Stimulated activated CD4-positive, alpha-beta T cell treated with anti-CD3 and anti-CD28 coated beads, Interleukin-2, amount 100 ng/mL, for 48 hours (primary cell): ENCODE measurements at regions not wholly inside any gene's neighbourhood (a gene's known extent, or its start where the extent isn't known, plus 50 kb on each side); places are given as distances from the start of the nearest gene placed in this dataset.

Experiments used
- DNase-seq, 2 donors: peaks; one replicate each; pipeline ENCODE4 v3.0.0-alpha.2; 2020

DNA sequence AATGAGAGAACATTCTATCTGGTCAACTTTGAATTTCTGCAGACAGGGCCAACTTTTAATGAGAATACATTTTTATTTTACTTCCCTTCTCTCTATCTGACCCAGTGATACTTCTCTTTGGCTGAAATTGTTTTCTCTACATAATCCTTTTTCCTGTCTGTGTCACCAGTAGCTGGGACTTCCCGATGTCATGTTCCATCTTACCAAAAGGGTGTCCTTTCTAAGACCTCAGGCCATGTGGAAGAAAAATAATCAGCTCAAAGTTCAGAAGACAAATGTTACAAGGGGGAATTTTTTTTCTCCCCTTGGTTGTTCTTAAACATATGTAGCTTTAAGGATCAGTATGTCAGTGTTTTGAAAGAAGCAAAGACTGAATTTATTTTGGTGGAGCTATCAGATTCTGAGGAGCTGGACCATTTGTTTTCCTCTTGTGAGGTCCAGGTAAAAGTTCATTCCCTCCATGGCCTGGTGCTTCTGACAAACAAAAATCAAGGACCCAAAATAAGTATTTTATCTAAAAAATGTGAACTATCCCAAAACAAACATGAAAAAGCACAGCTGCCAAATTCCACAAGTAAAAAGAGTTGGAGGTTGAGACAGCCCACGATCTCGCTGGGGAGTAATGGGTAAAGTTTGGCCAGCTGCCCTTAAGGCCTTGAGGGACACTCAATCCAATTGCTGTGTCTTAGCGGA lies 859.4 kb upstream of the NR2F2 start:
- no peak for DNase-seq

DNA sequence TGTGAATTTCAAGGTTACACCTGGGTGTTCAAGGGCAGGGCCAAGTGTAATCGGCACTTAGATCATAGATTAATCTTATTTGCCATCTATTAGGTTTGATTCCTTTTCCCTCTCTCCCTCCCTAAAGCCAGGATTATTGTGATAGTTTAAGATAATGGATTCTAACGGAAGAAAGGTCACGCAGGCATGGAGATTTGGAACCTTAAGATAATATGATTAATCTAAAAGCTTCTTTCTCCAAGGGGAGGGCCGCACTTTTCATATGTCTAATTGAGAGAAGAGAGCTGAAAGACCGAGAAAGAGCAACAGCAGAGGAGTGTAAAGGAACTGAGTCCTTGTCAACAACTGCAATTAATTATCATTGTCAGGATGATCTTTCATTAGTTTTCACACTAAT lies 858.8 kb upstream of the NR2F2 start:
- no peak for DNase-seq

DNA sequence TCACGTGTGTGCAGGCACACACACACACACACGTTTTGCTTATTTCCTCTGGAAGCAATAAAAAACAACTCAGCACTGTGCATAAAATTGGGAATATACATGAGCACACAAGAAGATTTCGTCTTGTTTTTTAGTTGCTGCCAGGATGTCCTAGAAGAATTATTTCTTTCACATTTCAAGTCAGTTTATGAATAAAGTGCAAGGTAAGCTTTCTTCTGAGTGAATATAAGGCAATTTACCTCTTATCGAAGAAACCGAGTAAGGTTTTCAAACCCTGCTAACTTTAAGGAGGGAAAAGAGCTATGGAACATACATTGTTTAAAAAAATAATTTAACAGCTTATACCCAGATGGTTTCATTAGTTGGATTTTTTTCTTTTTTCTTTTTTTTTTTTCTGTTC lies 855.4 kb upstream of the NR2F2 start:
- no peak for DNase-seq

DNA sequence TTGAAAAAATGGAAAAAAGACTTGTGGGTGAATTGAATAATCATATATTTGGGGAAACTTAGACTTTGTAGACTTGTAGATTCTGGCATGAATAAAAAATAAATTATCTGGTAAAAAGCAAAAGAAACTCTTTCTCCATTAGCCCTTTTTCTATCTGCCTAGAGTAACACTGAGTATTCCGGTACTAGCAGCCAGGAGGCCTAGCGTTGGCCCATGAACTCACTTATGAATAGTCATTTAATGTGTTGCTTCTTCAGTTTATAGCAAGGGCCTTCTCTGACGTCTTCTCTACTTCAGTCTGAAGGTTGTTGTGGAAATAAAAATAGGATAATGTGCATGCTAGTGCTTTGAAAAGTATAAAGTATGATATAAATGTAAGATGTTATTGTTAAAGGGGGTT lies 851.2 kb upstream of the NR2F2 start:
- no peak for DNase-seq

DNA sequence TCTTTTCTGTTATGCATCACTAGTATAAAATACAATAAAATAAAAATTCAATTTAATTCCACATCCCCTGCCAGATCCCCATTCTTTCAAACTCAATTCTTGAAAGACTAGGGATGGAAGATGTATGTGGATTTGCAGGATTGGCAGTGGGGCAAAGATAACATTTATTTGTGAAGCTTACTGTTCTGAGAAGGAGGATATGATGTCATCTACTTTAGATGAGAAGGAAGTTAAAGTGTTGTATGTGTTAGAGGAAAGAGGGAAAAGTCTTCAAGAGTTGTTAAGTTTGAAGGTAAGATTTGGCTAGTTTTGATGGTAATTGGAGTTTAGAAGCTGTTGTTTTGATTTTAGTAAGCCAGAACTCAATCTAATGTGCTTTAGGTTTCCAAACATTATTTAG lies 845.1 kb upstream of the NR2F2 start:
- no peak for DNase-seq

DNA sequence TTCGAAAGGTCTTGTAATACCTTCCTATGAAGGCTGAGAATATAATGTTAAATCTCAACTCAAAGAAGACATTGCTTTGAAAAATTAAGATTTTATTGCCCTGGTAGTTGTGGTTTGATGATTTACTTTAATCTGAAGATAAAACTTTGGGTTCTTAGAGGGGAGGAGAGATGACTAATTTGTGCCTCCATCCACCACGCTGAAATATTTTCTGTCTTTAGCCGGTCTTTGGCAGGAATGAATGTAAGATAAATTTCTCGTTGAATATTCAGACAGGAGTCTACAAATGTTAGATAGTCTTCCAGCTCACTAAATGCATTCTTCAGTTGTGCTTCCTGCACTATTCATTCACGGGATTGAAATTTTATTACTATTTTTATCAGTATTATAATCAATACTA lies 844.3 kb upstream of the NR2F2 start:
- no peak for DNase-seq

DNA sequence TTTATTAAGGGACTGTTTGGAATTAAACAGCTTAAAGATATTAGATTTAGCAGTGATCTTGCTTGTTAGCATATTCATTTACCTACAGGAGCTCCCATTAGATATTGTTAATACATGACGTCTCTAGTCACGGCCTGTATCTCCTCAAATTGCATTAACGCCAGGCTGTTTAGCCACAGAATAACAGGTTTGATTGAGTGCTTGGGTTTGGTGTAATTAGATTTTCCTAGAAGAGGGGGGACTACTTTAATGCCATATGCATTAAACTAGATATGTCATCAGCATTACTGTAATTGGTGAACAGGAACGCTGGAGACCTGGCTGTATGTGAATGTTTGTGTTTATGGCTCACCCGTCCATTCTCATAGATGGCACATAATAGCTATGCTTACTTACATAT lies 841.4 kb upstream of the NR2F2 start:
- no peak for DNase-seq

DNA sequence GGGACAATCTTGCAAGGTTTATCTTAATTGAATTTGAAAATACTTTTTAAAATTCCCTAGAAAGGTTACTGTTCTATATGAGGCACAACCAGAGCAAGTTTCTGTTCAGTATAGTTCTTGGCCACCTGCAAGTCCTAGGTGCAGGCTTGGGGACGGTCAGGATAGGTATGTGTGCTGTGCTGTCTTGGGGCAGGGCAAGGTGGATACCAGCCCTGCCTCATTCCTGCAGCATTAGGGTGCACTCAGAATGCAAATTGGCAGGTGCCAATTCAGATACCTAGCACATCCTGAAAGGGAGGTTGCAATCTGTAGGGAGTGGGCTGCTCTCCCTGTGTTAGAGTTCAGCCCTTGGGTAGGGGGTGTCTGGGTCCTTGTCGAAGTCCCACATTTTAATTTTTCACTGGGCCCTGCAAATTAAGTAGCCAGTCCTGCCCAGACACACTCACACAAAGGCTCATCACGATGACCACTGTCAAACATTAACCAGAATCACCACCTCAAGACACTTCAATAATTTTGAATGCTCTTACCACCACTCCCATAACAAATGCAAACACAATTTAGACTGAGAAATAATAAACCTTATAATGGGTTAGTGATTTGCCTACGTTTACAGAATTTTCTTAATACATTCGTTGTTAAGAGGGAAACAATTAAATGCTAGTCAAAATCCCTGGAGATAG lies 838.0 kb upstream of the NR2F2 start:
- DNase-seq = no peak

DNA sequence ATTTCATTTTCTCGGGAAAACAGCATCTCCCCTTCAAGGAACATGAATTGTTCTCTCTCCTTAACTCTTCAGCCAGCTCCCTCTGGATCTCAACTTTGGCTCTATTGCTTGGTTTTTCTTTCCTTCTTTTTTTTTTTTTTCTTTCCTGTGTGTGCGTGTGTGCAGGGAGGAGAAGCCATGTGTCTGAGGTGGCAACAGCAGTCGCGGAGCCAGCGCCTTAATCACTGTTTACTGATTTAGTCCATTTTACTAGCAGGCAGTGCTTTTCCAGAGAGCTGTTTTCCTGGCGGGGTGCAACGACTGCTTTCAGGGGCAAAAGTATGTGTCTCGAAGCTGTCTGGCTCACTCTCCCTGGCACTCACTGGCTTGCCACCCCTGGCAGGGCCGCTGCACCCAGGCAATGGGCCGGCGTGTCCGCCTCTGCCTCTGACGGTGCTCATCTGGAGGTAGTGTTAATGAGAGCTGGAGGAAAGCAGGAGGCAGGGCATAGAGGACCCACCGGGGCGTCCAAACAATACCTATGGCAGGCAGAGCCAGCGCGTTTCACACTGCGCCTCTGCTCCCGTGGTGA lies 835.4 kb upstream of the NR2F2 start:
- DNase-seq = no peak

DNA sequence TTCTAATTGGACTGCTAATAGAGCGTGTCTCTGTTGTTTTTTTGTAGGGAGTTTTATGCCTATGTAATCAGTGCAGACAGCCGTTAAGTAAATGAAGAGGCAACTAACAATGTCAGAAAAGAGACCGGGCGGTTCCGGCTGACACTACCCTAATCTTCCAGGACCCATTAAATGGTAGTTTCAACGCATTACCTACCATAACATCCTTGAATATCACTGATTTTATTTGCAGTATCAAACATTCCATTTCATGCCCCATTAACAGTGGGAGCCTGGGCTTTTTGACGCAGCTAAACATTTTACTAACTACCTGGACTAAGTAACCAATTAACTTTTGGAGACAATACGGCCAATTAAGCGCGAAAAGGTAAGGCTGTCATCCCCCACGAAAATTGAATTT lies 832.9 kb upstream of the NR2F2 start:
- no peak for DNase-seq

DNA sequence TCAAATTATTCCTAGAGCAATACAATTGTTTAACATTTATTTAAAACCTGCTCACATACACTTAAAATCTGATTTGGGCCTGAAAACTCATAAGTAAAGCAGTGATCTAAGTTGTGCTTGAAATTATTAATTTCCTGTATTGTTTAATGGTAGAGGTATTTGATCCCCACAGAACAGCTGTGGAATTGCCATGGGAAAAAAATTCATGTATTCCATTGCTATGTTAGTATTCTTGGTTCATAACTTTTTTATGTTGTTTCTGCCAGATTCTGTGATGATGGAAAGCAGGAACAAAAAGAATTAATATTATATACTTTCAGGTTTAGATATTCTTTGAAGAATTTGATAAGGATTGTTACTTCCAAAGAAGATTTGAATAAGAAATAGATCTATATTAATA lies 831.5 kb upstream of the NR2F2 start:
- no peak for DNase-seq

DNA sequence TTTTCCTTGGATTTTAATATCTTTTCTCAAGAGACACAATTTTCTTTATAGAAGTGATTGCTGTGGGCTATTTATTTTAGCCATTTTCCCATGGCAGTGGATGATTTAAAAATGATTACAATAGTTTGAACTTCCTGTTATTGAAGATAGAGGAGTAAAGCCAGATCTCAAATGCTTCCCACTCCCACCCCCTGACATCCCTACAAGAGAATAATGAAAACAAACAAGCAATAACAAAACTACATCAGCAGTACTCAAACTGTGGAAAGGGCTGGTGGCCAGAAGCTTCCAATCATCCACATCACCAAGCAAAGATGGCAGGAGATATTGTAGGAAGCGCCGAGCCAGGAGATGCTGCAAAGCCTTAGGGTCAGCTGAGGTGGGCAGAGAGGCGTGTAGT lies 831.1 kb upstream of the NR2F2 start:
- DNase-seq = no peak

DNA sequence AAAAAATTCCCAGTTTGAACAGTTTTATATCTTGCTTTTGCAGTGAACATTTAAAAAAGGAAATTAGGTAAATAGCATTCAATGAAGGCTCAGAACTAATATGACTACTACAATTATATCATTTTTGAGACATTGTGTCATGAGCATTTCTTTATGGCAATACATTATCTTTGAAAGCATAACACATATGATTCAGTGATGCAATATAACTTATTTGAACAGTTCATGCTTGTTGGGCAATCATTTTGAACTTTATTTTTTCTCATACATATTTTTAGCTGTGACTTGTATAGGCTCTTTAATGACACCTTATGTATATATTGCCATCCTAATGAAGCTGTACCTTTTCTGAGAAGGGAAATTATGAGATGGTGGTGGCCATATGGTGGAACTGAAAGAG lies 828.6 kb upstream of the NR2F2 start:
- DNase-seq = no peak

DNA sequence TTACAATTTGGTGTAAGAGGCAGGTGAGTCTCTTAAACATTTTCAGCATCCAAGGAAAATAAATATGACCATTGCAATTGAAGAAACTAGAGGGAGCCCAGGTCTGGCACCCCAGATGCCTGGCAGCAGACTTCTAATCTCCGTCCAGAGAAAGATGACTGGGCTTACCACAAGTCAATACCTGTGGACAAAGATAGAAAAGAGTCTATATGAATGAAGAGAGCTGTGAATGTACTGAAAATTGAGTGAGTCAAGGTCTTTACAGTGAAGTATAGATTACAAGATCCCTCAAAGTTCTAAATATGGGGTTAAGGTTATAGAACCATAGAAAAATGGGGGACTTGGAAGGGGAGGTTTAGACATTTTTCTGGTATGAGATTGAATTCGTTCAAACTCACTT lies 827.4 kb upstream of the NR2F2 start:
- no peak for DNase-seq

DNA sequence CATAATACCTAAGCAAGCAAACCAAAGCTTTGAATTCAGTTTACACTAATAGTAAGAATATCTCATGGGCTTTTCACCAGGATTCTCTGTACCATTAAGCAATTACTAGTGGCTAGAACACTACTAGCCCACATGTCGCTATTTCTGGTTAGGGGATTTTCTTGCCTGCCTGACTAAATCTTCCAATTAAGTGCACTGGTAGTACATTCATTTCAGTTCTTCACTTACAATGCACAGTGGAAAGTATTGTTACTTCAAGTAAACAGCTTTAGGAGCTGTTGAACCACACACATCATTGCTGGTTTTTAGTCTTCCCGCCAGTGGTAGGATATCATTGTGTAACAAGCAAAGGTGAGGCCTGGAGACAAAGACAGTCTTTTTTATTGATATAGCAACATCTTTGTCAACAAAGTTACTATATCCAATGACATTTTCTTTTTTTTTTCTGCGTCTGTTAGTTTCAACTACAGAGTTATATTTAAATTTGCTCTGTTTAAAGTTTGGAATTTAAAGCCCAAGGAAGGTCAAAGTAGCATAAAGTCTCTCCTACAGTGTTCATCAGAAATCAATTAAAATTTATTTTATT lies 826.8 kb upstream of the NR2F2 start:
- no peak for DNase-seq

DNA sequence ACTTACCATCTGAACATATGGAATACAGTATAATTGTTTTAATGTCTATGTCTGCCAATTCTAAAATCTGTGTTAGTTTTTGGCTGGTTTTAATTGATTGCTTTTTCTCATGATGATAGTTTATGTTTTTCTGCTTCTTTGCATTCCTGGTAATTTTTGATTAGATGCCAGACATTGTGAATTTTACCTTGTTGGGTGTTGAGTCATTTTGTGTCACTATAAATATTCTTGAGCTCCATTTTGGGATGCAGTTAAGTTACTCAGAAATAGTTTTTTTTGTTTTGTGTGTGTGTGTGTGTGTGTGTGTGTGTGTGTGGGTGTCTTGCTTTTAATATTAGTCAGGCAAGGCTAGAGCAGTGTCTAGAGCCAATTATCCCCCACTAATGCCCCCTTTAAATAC lies 818.8 kb upstream of the NR2F2 start:
- no peak for DNase-seq

DNA sequence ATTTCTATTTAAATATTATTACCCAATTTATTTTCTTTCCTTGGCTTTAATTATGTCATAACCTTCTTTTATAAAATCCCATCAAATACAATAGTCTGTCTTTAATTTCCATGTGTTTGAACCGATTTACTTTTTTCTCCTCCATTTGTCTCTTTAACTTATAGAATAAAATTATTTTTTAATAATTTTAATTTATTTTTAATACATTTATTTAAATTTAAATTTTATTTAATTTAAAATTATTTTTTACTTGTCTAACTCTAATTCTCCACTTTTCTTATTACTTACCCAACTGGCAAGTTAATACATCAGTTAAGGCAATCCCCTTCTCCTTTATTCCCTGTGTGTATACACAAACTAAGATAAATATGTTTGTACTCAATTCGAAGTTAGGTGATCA lies 817.6 kb upstream of the NR2F2 start:
- no peak for DNase-seq

DNA sequence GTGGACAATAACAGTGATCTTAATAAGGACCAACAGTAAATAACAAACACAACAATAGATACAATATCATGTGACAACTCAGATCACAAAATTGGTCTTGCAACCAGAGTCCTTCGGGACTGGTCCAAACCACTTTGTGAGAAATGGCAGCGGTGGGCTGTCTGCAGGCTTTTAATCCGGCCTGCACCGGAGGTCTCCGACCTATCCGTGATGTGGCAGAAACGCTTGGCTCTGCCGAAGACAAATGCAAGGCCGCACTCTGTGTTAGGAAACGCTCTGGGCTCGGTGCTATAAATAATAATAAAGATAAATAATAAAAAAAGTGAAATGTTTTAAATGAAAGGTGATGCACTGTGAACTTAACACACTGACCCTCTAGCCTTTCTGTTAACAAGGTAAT lies 810.6 kb upstream of the NR2F2 start:
- DNase-seq = no peak

DNA sequence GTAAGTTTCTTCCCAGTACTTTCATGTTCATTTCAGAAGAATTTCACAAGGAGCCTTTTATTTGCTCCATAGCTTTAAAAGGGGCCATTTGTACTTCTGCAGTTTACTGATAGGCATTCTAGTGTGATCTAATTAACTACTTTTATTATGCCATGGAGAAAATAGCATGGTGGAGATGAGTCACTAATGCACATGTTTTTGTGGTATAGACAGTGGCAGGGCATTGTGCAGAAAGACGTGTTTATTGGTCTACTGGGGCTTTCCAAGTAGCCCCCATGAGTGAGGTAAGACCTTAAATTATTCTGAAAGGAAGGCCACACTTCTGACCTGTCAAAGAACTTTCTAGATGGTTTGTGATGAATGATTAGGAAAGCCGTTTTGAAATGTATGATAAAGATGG lies 810.0 kb upstream of the NR2F2 start:
- DNase-seq = no peak

DNA sequence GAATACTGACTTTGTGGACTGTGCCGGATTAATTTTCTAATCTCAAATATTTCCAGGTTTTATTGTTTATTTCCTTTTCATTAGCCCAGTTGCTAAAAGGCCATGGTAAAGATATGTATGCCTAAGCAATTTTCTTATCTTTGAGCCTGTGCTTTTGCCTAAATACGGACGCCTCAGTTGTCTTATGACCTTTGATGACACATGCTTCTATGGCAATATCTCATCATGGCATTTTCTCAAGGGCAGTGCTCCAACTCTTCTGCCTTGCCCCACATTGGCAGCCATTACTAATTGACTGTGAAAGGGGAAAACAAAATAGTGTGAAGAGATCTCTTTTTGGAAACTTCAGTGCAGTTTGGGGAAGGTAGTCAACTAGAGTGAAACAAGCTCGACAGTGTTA lies 809.6 kb upstream of the NR2F2 start:
- DNase-seq = no peak

DNA sequence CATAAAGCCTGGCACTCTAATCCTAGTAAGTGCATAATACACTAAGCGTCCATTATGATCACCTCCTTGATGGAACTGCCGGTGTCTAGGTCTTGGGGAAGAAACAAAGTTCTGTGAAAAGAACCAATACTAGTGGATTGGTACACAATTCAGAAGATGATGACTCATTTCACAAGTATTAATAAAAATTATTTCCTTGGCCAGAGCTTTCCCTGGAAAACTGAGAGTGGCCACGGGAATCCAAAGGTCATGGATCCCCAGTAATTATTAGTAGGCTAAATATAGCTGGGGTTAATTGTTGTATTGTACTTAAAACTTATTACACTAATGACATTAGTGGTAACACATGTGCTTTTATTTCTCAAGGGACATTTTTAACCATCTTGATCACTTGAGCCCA lies 808.0 kb upstream of the NR2F2 start:
- DNase-seq = no peak

DNA sequence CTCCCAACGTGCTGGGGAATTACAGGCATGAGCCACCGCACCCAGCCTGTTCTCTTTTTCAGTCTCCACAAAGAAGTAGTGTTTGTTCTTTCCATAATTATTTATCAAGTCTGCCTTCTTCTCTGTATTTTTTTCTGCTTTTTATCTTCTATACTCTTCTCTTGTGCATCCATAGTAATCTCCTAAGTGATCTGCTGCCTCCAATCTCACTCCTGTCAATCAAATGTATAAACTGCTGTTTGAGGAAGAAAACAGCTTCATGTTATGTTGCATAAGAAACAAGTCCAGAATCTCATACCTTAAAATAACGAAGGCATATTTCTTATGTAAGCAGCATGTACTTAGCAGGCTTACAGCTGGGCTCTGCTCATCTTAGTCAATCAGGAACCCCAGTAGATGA lies 801.6 kb upstream of the NR2F2 start:
- DNase-seq = no peak

DNA sequence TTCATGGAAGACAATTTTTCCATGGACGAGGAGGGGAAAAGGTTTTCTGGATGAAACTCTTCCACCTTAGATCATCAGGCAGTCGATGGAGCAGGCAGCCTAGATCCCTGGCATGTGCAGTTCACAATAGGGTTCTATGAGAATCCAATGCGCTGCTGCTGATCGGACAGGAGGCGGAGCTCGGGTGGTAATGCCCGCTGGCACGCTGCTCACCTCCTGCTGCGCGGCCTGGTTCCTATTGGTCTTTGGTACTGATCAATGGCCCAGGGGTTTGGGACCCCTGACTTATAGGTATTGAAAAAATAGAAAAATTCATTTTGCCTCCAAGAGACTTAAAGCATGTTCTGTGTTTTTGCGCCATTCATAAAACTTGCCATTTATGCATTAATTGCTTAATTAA lies 793.9 kb upstream of the NR2F2 start:
- DNase-seq = no peak

DNA sequence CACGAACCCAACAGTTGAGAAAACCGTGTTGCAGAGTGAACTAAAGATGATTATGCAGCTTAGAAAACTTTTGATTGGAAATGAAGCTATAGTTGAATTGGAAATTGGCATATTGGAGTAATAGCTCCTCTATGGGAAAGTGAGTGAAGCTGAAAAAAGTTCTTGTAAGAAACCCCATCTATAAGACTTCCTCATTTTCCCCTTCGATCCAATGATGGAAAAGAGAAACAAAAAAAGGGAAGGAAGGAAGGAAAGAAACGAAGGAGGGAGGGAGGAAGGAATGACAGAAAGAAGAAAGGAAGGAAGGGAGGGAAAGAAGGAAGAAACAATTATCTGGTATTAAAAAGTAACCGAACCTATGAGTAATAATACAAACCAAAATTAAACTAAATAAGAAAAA lies 791.8 kb upstream of the NR2F2 start:
- DNase-seq = no peak

DNA sequence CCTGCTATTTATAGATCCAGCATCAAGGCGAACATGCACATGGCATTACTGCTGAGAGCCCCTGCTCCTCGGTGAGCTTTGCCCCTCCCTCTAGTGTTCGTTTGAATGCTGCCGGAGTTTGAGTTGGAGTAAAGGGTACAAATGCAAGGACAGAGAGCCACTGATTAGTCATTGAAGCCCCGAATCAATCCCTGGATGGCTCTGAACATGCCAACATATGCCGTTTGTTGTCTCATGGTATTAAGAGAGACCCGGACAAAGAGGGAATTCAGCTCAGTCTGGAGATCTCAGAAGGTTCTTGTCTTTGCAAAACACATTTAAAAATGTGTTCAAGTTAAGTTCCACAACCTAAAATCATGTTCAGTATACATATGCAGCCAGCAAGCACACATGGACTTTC lies 789.2 kb upstream of the NR2F2 start:
- DNase-seq = no peak
